ENCODE measurements at regions not wholly inside any gene's neighbourhood (a gene's known extent, or its start where the extent isn't known, plus 50 kb on each side); places are given as distances from the start of the nearest gene placed in this dataset.

- TF ChIP-seq CTCF (IDR thresholded peaks at IDR 0.05; ENCODE audit: borderline replicate concordance, control extremely low read depth, extremely low read depth, insufficient read depth, missing control alignments), result no peak
- in situ Hi-C loops (cut with MboI; ENCODE audit: low sequenced_read_pairs, unreplicated experiment), result no loop called here
Observed at GRCh38 chr13:73665261-73665660, 468.9 kb downstream of the KLF12 start.

GRCh38 chr13:73664851-73665250, 469.4 kb downstream of the KLF12 start:
- no peak for TF ChIP-seq CTCF (IDR thresholded peaks at IDR 0.05; ENCODE audit: borderline replicate concordance, control extremely low read depth, extremely low read depth, insufficient read depth, missing control alignments)
- no peak for DNase-seq (ENCODE audit: low spot score)
- in situ Hi-C loops (cut with MboI; ENCODE audit: low sequenced_read_pairs, unreplicated experiment), result no loop called here

More at GRCh38 chr13:73665261-73665660, 468.9 kb downstream of the KLF12 start:
- no peak for DNase-seq (ENCODE audit: low spot score)

GRCh38 chr13:73662833-73663232, 471.4 kb downstream of the KLF12 start:
- no peak for TF ChIP-seq CTCF (IDR thresholded peaks at IDR 0.05; ENCODE audit: borderline replicate concordance, control extremely low read depth, extremely low read depth, insufficient read depth, missing control alignments)
- in situ Hi-C loops (cut with MboI; ENCODE audit: low sequenced_read_pairs, unreplicated experiment), result no loop called here
- no peak for DNase-seq (ENCODE audit: low spot score)

GRCh38 chr13:73661687-73662425, 472.3 kb downstream of the KLF12 start:
- in situ Hi-C loops (cut with MboI; ENCODE audit: low sequenced_read_pairs, unreplicated experiment), result no loop called here
- TF ChIP-seq CTCF (IDR thresholded peaks at IDR 0.05; ENCODE audit: borderline replicate concordance, control extremely low read depth, extremely low read depth, insufficient read depth, missing control alignments), result no peak
- no peak for DNase-seq (ENCODE audit: low spot score)

GRCh38 chr13:73661066-73661465, 473.1 kb downstream of the KLF12 start:
- in situ Hi-C loops (cut with MboI; ENCODE audit: low sequenced_read_pairs, unreplicated experiment), result no loop called here
- no peak for TF ChIP-seq CTCF (IDR thresholded peaks at IDR 0.05; ENCODE audit: borderline replicate concordance, control extremely low read depth, extremely low read depth, insufficient read depth, missing control alignments)
- DNase-seq (ENCODE audit: low spot score), result no peak

- in situ Hi-C loops (cut with MboI; ENCODE audit: low sequenced_read_pairs, unreplicated experiment), result no loop called here
- no peak for DNase-seq (ENCODE audit: low spot score)
- no peak for TF ChIP-seq CTCF (IDR thresholded peaks at IDR 0.05; ENCODE audit: borderline replicate concordance, control extremely low read depth, extremely low read depth, insufficient read depth, missing control alignments)
Observed at GRCh38 chr13:73658639-73659038, 475.6 kb downstream of the KLF12 start.
